ENCODE measurements at regions not wholly inside any gene's neighbourhood (a gene's known extent, or its start where the extent isn't known, plus 50 kb on each side); places are given as distances from the start of the nearest gene placed in this dataset.
"Not testable (repeated sequence)": the region's sequence is repeated elsewhere in the genome, so short reads cannot be mapped to it uniquely, and the experiment has no call there.

DNA sequence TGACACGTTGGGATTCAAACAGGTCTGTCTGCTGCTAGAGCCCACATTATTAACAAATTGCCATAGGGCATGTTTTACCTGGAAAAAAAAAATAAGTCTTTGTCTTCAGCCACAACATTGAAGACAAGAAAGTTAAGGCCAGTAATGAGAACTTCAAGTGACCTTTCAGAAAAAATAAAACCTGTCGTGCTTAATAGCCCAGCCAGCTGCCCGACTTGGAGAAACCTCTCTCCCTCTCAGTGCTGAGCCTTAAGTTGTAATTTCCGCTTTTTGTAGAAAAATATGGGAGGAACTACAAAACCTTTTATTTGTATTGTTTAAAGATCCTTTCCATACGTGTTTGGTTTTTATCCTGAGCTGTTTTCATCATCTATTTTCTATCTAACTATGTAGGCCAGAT is 454.3 kb upstream of the SLITRK6 start:
- not testable (repeated sequence) for FAIRE-seq

DNA sequence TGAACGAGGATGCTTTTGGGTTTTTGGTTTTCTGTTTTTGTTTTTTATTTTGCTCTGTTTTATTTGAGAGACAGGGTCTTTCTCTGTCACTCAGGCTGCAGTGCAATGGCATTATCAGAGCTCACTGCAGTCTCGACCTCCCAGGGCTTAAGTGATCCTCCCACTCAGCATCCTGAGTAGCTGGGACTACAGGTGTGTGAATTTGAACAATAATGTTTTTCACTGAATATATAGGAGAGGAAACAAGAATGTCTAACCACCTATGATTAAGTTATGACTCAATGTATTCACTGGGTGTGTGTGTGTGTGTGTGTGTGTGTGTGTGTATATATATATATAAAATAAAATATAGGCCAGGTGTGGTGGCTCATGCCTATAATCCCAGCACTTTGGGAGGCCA is 456.6 kb upstream of the SLITRK6 start:
- FAIRE-seq: not testable (repeated sequence)

DNA sequence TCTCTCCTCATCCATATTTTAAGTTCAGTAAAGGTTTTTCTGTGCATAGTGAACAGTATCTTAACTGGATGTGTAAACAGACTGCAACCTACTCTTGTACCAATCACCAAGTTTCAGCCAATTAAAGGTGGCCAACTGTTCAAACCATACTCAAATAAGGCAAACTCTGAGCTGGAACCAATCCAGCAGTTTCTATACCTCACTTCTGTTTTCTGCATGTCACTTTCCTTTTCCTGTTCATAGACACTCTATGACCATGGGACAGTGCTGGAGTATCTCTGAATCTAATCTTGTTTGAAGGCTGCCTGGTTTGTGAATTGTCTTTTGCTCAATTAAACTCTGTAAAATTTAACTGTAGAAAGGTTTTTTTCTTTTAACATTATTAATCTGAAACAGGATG is 470.3 kb upstream of the SLITRK6 start:
- no peak for FAIRE-seq

DNA sequence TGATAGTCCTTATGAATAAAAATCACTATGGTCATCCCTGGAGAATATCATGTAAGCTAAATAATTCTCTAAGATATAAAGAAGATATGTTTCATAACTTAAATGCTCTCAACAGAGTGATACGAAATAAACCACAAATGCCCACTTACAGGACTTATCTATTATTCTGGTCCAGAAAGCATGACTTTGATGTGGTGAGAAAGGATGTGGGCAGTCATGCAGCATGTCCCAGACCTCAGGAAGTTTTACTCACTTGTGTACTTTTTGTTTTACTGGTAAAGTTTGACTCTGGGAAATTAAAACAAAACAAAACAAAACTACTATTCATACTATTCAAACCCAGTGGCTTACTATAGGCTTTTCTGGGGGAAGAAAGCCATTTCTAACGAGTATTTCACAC is 483.2 kb upstream of the SLITRK6 start:
- FAIRE-seq: no peak

DNA sequence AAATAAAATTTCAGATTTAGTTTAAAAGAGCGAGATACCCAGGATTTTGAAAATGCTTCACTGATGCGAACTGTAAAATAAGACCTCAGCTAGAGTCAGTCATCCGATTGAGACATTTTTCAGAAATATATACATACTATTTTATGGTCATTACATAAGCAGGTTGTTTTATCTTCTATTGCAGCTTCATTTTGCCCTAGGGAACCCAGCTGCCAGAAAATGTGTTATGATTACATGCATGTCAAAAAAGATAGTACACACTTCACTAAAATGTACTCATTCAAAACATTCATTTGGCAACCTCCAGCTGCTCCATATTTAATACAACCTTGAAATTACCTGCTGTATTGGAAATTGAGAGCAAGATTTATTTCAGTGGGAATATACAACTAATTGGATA is 483.8 kb upstream of the SLITRK6 start:
- FAIRE-seq: no peak

DNA sequence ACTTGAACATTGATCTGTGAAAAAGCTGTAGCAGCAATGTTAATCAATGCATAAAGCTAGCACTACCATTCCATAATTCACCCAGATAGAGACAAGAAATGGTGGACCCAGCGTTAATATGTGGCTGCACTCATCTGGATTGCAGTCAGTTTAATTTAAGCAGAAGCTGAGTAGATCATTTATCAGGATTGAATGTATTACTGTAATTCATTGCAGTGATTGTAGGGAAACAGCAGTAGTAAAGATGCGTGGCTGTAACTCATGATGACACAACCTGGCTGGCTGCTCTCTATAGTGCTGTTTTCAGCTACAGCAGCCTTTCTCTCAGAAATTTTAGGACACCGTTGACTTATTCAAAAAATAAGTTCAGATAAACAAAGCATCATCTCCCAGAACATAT is 499.5 kb upstream of the SLITRK6 start:
- FAIRE-seq: no peak

DNA sequence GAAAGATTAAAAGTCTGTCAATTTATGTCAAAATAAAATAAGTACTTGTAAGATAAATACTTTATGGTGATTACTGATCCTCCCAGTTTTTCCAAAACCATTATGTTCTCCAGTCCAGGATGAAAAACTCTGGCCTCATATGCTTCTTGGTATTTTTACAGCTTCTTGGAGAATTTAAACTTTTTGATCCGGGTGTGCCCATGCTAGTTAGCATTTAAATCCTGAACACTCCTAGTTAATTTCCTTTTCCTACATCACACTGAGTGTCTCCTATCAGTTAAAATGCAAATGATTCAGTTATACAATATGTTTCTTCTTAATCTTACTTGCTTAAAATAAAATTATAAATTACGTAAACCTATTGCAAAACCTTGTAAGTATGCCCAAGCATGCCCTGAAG is 499.9 kb upstream of the SLITRK6 start:
- no peak for FAIRE-seq

DNA sequence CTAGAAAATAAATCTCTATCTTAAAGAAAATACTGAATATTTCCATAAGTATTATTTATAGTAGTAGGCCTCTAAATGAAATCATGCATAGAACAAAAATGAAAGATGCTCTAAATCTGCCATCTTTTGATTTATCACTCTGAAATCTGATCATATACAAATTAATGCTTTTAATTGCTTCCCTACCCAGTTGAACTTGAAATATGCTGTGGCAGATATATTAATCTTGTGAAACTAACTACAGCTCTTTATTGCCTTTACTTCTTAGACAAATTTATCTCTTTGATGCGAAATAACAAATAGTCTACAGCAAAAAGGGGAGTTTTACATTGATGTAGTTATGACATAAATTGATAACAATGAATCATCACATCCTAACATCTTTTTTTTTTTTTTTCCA is 510.7 kb upstream of the SLITRK6 start:
- FAIRE-seq: no peak

DNA sequence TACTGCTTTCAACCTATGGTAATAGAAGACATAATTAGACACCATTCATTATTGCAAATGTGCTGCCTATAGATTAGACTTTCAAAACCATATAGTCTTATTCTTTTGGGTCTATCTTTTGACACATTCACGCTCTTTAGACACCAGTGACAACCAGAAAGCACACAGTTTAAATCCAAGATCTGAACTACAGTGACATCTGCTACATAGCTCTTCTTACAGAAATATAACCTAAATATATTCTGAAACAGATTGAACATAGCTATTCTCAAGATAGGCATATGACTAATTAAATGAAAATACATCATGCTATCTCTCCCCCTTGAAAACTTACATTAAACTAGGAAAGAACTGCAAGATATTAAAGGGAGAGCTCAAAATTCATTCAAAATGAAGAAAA is 514.2 kb upstream of the SLITRK6 start:
- no peak for FAIRE-seq

DNA sequence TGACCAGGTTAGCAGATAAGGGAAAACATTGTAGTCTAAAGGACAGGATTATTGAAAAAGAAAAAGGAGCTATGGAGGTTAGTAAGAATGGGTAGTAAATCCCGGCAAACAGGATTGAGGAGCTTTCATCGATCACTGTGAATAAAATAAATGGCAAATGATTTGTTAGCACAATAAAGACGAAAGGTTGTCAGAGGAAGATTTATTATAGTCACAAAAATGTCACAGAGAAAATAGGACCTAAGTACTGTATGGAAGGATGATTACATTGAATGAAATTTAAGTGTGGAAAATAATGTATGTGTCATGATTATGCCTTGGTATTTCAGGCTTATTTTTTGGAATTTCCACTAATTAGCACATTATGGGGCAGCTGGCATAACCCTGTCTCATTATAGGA is 519.2 kb upstream of the SLITRK6 start:
- FAIRE-seq: no peak

DNA sequence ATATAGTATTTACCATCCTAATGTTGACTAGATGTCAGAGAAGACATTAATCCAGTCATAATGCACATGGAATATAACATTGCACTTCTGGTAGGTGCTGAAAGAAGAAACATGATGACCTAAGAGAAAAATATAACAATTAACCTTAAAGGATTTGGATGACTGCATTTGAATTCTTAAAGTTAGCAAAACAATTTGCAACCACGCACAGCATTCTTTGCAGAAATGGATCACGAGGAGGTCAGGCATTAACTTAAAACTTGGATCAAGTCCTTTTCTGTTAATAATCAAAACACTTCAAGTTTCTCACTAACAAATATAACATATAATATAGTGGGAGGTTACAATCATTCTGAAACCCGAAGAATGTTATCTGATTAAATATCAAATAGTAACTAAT is 525.0 kb upstream of the SLITRK6 start:
- FAIRE-seq: no peak

DNA sequence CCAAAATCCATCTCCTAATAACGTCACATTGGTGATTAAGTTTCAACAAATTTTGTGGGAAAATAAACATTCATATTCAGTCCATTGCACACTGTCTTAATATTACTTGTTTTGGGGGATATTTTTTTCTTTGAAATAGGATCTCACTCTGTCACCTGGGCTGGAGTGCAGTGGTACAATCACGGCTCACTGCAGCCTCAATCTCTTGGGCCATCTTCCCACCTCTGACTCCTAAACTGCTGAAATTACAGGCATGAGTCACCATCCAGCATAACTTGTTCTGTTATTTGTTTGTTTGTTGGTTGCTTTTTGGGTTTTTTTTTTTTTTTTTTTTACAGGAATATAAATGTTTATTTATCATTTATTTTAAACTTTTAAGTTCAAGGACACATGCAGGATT is 556.1 kb upstream of the SLITRK6 start:
- FAIRE-seq: no peak

DNA sequence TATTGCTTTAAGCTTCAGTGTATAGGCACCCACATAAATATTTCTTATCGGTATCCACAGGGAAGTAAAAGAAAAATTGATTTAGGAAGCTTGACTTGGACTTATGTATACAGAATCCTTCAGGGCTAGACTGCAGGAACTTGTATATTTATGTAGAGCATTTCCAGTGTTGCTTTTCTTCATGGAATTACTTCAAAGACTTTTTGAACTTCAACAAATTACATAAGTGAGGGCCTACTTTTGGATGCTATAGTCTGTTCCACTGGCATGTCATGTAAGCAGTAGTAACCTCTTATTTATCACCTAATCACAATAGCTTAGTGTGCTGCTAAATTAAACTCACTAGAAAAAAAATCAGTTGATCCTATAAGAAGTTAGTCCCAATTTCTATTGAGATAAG is 557.9 kb upstream of the SLITRK6 start:
- no peak for FAIRE-seq

DNA sequence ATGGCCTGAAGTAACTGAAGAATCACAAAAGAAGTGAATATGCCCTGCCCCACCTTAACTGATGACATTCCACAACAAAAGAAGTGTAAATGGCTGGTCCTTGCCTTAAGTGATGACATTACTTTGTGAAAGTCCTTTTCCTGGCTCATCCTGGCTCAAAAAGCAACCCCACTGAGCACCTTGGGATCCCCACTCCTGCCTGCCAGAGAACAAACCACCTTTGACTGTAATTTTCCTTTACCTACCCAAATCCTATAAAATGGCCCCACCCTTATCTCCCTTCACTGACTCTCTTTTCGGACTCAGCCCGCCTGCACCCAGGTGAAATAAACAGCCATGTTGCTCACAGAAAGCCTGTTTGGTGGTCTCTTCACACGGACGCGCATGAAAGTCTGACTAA is 564.5 kb upstream of the SLITRK6 start:
- FAIRE-seq: not testable (repeated sequence)

DNA sequence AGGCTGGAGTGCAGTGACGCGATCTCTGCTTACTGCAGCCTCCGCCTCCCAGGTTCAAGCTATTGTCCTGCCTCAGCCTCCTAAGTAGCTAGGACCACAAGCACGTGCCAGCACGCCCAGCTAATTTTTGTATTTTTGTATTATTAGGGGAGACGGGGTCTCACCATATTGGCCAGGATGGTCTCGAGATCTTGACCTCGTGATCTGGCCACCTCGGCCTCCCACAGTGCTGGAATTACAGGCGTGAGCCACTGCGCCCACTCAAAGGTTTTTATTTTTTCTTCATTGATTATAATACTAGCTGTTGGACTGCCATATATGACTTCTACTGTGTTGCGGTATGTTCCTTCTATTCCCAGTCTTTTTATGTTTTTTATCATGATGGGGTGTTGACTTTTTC is 569.7 kb upstream of the SLITRK6 start:
- FAIRE-seq: no peak

DNA sequence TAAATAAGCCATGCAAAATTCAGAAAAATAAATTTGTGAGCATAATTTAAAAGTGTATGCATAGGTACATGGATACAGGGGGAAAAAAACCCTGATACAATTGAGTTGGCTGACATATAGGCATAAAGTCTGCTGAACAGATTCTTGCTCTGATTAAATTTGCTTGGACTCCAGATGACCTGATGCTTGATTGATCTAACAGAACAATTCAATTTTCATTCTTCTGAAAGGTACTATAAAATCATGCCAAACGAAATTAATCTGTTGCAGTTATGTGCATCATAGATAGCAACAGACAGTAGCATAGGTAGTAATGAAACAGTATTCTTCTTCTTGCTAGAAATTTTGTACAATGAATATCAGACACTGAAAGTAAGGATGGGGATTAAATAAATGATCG is 578.2 kb upstream of the SLITRK6 start:
- FAIRE-seq: no peak

DNA sequence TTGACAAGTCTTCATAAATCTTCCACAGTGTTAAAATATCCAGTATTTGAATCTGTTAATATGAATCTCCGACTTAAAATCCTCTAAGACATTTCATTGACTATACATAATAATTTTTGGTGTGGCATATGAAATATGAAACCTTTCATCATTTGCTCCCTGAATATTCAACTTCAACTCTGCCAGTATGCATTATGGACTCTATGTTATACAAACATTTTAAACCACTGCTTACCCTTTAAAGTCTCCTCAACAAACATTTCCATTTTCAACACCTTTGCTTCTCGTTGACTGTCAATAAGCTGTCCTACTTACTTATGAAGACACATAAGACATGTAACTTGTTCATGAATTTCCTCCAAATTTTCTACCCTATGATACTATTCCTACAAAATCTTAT is 579.4 kb upstream of the SLITRK6 start:
- FAIRE-seq: no peak

DNA sequence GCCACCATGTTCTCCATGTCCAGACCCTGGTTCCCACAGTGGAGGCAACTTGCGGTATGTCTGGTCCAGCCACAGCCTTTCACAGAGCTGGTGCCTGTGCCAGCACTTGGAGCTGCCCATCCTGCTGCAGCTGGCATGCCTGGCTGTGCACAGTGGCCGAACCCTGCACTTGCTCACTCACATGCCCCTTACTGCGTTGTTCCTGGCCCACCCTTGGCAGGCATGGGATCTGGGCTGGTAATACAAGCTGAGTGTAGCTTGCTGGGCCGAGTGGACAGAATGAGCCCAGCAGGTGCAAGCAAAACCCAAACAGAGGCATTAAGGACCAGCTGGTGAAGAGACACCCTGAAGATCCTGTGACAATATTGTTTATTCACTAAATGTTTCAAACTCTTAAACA is 583.9 kb upstream of the SLITRK6 start:
- no peak for FAIRE-seq

DNA sequence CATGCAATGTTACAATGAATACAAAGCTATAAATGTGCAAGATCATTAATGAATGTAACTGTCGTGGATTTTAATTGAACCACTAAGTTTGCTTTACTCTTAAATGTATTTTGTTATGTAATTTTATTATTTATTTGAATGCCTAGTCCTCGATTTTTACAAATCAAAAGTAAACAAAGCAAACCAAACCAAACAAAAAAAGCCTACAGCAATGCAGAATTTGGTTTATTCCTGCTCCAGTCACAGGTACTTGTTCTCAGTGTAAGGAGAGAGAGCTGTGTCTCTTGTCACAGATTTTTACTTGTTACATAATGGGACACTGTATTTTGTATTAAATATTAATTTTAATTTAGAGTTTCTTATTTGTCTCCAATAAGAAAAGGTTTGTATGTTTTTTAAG is 584.3 kb upstream of the SLITRK6 start:
- no peak for FAIRE-seq

DNA sequence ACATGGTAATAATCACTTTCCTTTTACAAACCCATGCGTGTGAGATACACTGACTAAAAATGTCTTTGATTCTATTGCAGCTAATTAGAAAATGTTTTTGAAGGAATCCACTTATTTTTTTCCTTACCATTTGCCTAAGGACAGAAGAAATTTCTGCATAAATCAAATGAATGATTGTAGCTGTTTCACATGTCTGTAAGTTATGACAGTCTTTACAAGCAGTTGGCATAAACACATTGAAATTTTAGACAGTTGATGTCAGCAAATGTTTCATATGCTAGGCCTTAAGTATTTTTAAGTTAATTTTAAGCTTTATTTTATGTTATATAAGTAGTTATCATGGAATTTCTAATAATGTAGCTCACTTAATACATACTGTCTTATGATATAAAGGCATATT is 598.4 kb upstream of the SLITRK6 start:
- FAIRE-seq: no peak

DNA sequence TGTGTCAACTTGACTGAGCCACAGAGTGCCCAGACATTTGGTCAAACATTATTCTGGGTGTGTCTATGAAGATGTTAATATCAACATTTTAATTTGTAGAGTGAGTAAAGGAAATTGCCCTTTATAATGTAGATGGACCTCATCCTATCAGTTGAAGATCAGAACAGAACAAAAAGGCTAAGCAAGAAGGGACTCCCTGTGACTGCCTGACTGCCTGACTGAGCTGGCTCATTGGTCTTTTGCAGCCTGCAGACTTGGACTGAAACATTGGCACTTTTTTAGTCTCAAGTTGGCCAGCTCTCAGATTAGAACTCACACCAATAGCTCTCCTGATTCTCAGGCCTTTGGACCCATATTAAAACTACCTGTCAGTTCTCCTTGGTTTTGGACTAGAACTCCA is 600.4 kb upstream of the SLITRK6 start:
- FAIRE-seq: no peak

DNA sequence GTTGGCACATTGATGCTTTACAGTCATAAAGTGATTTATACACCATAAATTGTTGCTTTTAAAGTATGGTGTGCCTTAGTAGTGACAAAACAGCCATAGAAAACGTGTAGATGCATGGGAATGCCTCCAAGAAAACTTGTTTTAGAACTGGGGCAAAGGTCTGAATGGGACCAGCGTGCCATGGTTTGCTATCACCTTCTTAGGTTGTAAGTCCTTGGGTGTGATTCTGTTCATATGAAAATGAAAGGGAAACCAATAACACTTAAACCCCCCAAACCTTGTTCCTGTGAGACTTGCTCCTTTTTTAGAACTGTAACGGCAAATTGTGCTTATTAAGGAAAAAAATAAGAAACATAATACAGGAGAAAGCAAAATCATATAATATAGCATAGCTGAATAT is 603.3 kb upstream of the SLITRK6 start:
- FAIRE-seq: no peak

DNA sequence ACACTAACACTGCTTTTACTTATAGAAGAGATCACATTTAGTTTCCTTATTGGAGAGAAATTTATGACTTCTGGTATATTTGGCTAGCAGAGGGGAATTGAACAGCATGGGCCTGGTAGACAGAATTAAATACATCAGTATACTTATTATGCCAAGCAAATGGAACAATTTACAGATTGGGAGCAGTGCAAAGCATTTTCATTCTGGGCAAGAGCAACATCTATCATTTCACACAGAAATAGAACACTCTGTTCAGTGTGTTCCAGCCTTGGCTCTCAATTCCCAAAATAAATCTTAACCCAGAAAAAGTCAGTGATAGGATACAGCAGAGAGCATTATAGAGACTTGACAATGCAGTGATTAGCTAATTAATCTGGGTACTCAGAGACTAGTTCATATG is 604.0 kb upstream of the SLITRK6 start:
- no peak for FAIRE-seq

DNA sequence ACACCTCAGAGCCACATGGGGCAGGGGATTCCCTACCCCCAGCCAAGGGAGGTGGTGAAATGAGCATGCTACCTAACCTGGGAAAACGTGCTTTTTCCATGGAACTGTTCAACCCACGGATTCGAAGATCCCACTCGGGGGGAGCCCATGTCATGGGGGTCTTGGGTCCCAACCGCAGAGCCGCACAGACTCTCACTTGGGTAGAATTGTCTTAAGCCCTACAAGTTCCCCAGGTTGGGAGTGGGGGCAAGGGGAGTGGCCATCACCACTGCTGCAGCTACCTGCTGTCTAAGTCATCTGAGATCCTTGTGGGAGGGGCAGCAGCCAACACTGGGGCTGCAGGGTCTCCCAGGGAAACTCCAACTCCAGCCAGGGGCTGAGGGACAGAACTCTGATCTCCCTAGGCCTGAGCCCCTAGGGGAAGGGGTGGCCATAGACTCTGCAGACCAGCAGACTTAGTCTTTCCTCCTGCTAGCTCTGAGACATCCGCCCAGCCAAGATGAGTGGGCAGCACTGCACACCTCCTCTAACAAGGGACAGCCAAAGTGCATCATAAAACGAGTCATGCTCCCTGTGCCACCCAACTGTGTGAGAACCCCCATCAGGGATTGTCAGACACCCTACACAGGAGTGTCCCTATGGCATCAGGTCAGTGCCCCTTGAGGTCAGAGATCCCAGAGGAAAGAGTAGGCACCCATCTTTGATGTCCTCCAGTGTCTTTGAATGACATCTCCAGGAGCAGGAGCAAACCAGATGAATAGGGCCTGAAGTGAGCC is 610.4 kb upstream of the SLITRK6 start:
- no peak for FAIRE-seq

DNA sequence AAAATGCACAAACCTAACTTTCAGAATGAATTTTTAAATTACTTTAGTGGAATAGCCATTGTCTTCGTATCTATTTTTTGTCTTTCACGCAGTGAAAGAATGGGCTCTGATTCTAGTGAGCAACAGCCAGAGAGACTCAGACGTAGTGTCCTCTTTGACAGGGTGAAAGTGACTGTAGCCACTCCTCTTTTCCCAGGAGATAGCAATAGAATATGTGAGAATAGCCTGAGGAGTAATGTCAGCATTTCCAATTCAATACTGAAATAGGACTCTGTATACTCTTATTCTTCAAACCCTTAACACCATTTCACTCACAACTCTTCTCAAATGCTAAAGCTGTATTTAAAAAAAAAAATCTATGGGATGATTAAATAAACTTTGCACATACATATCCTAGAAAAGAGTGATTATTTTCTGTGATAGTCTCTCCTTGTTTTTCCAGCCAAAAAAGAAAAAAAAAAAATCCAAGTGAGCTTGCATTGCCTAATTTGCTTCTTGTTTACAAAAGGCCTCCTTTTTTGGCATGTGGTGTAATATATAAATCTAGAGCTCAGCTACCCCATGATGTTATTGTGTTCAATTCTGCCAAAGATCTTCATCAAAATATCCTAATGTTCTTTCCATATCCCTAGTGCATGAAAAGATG is 626.1 kb upstream of the SLITRK6 start:
- FAIRE-seq: no peak
